Neural cell (in vitro differentiated cells): ENCODE measurements at regions not wholly inside any gene's neighbourhood (a gene's known extent, or its start where the extent isn't known, plus 50 kb on each side); places are given as distances from the start of the nearest gene placed in this dataset.

Experiments
- H2AFZ ChIP-seq: fragments of 200-600, 300-800 bp; sonication (generic), shearing (Covaris generic); 2 replicates; pipeline ENCODE4 v1.6.0; 2014; ENCODE audit warnings: low read depth, mild to moderate bottlenecking, antibody characterized with exemption, low read length, moderate library complexity
- H3F3A ChIP-seq: fragments of 200-600 bp; shearing (Covaris generic); 2 replicates; pipeline ENCODE4 v1.6.1; 2016; ENCODE audit warnings: mild to moderate bottlenecking, moderate library complexity, mixed read lengths, antibody characterized with exemption, low read length; ENCODE audit not compliant: insufficient read depth, poor library complexity, severe bottlenecking
- H3K27ac ChIP-seq: fragments of 200-600, 300-800 bp; sonication (generic), shearing (Covaris generic); 2 replicates; pipeline ENCODE4 v1.5.1; 2014; ENCODE audit warnings: mild to moderate bottlenecking, low read length, moderate library complexity
- H3K27me3 ChIP-seq: fragments of 300-800, 200-600 bp; sonication (generic), shearing (Covaris generic); 2 replicates; pipeline ENCODE4 v1.6.0; 2014; ENCODE audit warnings: mild to moderate bottlenecking, low read depth, low read length, moderate library complexity; ENCODE audit not compliant: insufficient read depth
- H3K36me3 ChIP-seq: fragments of 300-800, 200-600 bp; sonication (generic), shearing (Covaris generic); 2 replicates; pipeline ENCODE4 v1.5.1; 2014; ENCODE audit warnings: mild to moderate bottlenecking, antibody characterized with exemption, low read length, moderate library complexity; ENCODE audit not compliant: insufficient read depth
- H3K4me2 ChIP-seq: fragments of 300-800, 200-600 bp; sonication (generic), shearing (Covaris generic); 2 replicates; pipeline ENCODE4 v1.6.0; 2014; ENCODE audit warnings: mild to moderate bottlenecking, low read length
- H3K4me3 ChIP-seq: fragments of 300-800, 200-600 bp; sonication (generic), shearing (Covaris generic); 2 replicates; pipeline ENCODE4 v1.5.1; 2014; ENCODE audit warnings: mild to moderate bottlenecking, low read length, moderate library complexity
- H3K79me2 ChIP-seq: fragments of 200-600 bp; shearing (Covaris generic); replicated peaks from 2 replicates; pipeline ENCODE4 v1.6.0; 2014; ENCODE audit warnings: mild to moderate bottlenecking, low read length, moderate library complexity; ENCODE audit not compliant: insufficient read depth
- H3K9ac ChIP-seq: fragments of 300-800, 200-600 bp; sonication (generic), shearing (Covaris generic); 2 replicates; pipeline ENCODE4 v1.6.1; 2016; ENCODE audit warnings: mild to moderate bottlenecking, low read length, mixed read lengths
- H3K9me2 ChIP-seq: fragments of 200-600 bp; shearing (Covaris generic); 2 replicates; pipeline ENCODE4 v1.6.1; 2016; ENCODE audit warnings: mild to moderate bottlenecking, low read length, mixed read lengths; ENCODE audit not compliant: insufficient read depth
- H3K9me3 ChIP-seq: fragments of 200-600, 300-800 bp; sonication (generic), shearing (Covaris generic); 2 replicates; pipeline ENCODE4 v1.6.1; 2016; ENCODE audit warnings: mild to moderate bottlenecking, mixed run types, low read length, moderate library complexity, mixed read lengths
- H4K20me1 ChIP-seq: fragments of 200-600 bp; shearing (Covaris generic); 2 replicates; pipeline ENCODE4 v1.6.1; 2016; ENCODE audit warnings: mild to moderate bottlenecking, mixed run types; ENCODE audit not compliant: insufficient read depth
- EP300 ChIP-seq: fragments of 450-650 bp; conservative IDR thresholded peaks from 2 replicates; pipeline ENCODE4 v1.6.1; 2014; ENCODE audit warnings: antibody characterized with exemption, mild to moderate bottlenecking, moderate library complexity; ENCODE audit not compliant: poor library complexity, severe bottlenecking
- EZH2 ChIP-seq: fragments of 200-600, 300-800 bp; shearing (Covaris generic), sonication (generic); IDR thresholded peaks from 2 replicates; pipeline ENCODE4 v1.6.1; 2014; ENCODE audit warnings: antibody characterized with exemption, low read length, borderline replicate concordance, mild to moderate bottlenecking; ENCODE audit not compliant: insufficient read depth, poor library complexity, severe bottlenecking
- MXI1 ChIP-seq: fragments of 450-650 bp; conservative IDR thresholded peaks from 2 replicates; pipeline ENCODE4 v1.6.1; 2014; ENCODE audit warnings: antibody characterized with exemption, mild to moderate bottlenecking; ENCODE audit not compliant: poor library complexity, severe bottlenecking
- POLR2AphosphoS5 ChIP-seq: IDR thresholded peaks from 2 replicates; pipeline ENCODE4 v1.6.1; 2012
- RAD21 ChIP-seq: fragments of 450-650 bp; conservative IDR thresholded peaks from 2 replicates; pipeline ENCODE4 v1.6.1; 2014; ENCODE audit warnings: antibody characterized with exemption, mild to moderate bottlenecking, moderate library complexity
- REST ChIP-seq: IDR thresholded peaks from 2 replicates; pipeline ENCODE4 v1.6.1; 2012; ENCODE audit warnings: borderline replicate concordance
- SMC3 ChIP-seq: fragments of 450-650 bp; conservative IDR thresholded peaks from 2 replicates; pipeline ENCODE4 v1.6.1; 2014; ENCODE audit warnings: antibody characterized with exemption, mild to moderate bottlenecking, moderate library complexity; ENCODE audit not compliant: poor library complexity
- TAF1 ChIP-seq: IDR thresholded peaks from 2 replicates; pipeline ENCODE4 v1.6.1; 2012; ENCODE audit warnings: low read depth
- TF ChIP-seq, protein P1 (sequence below): fragments of 450-650 bp; IDR thresholded peaks from 2 replicates; pipeline ENCODE4 v1.5.1; 2014; ENCODE audit warnings: antibody characterized with exemption, mild to moderate bottlenecking, moderate library complexity; ENCODE audit not compliant: poor library complexity, severe bottlenecking

GRCh38 chr1:13921190-13921589, 221.2 kb downstream of the PRDM2 start:
- Histone ChIP-seq H3K9ac (no peak overlapping the region), H3F3A (no peaks in the 10 kb centered on the region), H3K27ac (no peak overlapping the region), H3K4me2 (no peak overlapping the region), H3K9me3 (no peaks in the 10 kb centered on the region), H4K20me1 (no peaks in the 10 kb centered on the region), H3K4me3 (no peak overlapping the region), H3K27me3 (no peaks in the 10 kb centered on the region), H2AFZ (no peak overlapping the region), H3K36me3 (no peaks in the 10 kb centered on the region), H3K9me2 (no peaks in the 10 kb centered on the region), H3K79me2 (no peaks in the 10 kb centered on the region)
- no peak for TF ChIP-seq MXI1
- no peak for TF ChIP-seq RAD21
- no peak for TF ChIP-seq EZH2
- TF ChIP-seq, protein P1, sequence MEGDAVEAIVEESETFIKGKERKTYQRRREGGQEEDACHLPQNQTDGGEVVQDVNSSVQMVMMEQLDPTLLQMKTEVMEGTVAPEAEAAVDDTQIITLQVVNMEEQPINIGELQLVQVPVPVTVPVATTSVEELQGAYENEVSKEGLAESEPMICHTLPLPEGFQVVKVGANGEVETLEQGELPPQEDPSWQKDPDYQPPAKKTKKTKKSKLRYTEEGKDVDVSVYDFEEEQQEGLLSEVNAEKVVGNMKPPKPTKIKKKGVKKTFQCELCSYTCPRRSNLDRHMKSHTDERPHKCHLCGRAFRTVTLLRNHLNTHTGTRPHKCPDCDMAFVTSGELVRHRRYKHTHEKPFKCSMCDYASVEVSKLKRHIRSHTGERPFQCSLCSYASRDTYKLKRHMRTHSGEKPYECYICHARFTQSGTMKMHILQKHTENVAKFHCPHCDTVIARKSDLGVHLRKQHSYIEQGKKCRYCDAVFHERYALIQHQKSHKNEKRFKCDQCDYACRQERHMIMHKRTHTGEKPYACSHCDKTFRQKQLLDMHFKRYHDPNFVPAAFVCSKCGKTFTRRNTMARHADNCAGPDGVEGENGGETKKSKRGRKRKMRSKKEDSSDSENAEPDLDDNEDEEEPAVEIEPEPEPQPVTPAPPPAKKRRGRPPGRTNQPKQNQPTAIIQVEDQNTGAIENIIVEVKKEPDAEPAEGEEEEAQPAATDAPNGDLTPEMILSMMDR = no peak
- TF ChIP-seq TAF1 = no peak
- TF ChIP-seq REST = no peak
- TF ChIP-seq POLR2AphosphoS5 = no peak
- no peak for TF ChIP-seq SMC3
- TF ChIP-seq EP300 = no peak

DNA sequence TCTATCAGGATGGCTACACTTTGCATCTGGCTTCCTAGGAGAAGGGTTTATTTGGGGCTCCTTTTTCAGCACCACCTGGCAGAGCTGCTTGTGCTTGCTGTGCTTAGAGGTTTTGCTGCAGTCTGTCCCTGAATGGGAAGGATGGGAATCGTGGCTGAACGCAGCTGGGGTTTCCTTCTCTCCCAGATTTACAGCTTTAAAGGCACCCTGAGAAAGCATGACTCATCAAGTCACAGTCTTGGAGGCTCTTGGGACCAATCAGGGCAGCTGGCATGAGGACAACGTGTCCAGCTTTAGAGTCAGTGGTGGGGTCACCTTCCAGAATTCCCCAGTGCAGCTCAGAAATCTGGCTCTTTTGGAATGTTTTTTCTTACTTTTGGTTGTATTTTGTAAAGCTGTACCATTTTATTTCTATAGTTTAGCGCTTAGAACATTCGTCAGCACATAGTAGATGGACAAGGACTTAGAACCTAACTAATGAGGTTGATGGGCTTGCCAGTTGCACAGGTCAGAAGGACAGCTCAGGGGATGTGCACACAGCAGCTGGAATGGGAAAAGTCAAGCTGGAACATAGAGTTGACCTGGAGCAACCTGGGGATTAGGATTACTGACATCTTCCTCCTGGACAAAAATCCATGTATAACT, 222.6 kb downstream of the PRDM2 start:
- no peak overlapping the region for H3K4me3 ChIP-seq
- no peaks in the 10 kb centered on the region for H3K27me3 ChIP-seq
- no peaks in the 10 kb centered on the region for H3K9me3 ChIP-seq
- H3K79me2 ChIP-seq = no peaks in the 10 kb centered on the region
- H3K4me2 ChIP-seq = no peak overlapping the region
- no peaks in the 10 kb centered on the region for H3K9me2 ChIP-seq
- no peaks in the 10 kb centered on the region for H4K20me1 ChIP-seq
- no peak overlapping the region for H3K27ac ChIP-seq
- no peaks in the 10 kb centered on the region for H3K36me3 ChIP-seq
- TF ChIP-seq EP300 (no peak), TAF1 (no peak), RAD21 (no peak), SMC3 (no peak), MXI1 (no peak), POLR2AphosphoS5 (no peak), EZH2 (no peak), REST (no peak)
- TF ChIP-seq, protein P1 = no peak
- no peaks in the 10 kb centered on the region for H3F3A ChIP-seq
- H2AFZ ChIP-seq = no peak overlapping the region
- no peak overlapping the region for H3K9ac ChIP-seq
